Fibroblast of mammary gland (primary cell): ENCODE measurements at regions not wholly inside any gene's neighbourhood (a gene's known extent, or its start where the extent isn't known, plus 50 kb on each side); places are given as distances from the start of the nearest gene placed in this dataset.

Experiments
- DNase-seq: peaks from one replicate; pipeline ENCODE4 v3.0.0-alpha.2; 2010; ENCODE audit warnings: low read depth
- H3K4me3 ChIP-seq: 2 replicates; pipeline ENCODE4 v1.5.1; 2011; ENCODE audit warnings: low read depth, mild to moderate bottlenecking, low read length, moderate library complexity; ENCODE audit not compliant: control insufficient read depth
- CTCF ChIP-seq: conservative IDR thresholded peaks from 2 replicates; pipeline ENCODE4 v1.5.1; 2011; ENCODE audit warnings: low read depth, low read length, inconsistent platforms; ENCODE audit not compliant: control insufficient read depth, insufficient read depth

DNA sequence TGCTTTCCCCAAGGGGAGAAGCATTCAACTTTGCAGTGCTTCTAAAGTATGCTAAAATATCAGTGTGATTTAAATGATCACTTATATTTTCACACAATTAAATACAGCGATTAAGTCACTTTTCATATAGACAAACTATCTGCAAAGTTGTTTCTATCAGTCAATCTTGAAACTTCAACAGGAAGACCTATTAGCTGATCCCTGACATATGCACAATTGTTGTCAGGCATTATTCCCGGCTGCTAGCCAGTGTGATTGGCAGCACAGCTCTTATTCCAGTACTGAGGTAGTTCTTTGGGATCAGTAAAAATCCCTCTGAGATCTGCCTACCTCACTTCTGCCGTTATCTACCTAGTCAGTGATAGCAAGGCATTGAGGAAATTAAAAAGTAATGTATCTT is 629.5 kb downstream of the NR4A2 start:
- no peak overlapping the region for H3K4me3 ChIP-seq
- no peak for DNase-seq
- TF ChIP-seq CTCF = no peak

DNA sequence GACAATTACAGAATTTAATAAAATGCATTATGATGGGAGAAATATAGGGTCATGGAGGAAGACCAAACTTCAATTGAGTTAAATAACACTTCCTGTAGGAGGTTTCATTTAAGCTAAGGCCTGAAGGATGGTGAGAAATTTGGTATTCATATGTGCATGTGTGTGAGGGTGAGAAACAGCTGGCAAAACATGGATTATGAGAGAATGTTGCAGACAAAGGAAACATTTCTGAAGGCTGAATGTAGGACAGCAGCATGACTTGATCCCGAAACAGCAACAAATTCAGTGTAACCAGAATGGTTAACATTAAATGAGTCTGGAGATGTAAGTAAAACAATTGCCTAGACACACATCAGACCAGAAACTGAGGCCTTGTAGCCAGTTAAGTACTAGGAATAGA is 630.8 kb downstream of the NR4A2 start:
- H3K4me3 ChIP-seq = no peak overlapping the region
- no peak for DNase-seq
- TF ChIP-seq CTCF = no peak

GRCh38 chr2:155696571-155696970 is 636.0 kb downstream of the NR4A2 start:
- DNase-seq = no peak

DNA sequence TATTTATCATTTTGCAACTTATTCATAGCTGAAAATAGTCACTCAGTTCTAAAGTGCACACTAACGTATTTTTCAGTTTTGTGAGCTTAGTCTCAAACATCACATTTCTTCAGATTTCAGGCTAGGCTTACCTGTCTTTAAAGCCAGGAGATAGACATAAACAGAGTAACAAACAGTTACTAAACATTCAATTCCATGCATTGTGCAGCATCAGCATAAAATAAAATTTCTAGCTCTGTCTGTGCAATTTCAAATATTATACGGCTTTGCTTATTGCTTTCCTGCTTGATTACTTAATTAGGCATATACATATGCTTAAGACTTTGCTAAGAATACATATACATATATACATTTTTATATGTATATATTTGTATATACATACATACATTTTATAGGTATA is 637.0 kb downstream of the NR4A2 start:
- no peak for DNase-seq
- TF ChIP-seq CTCF = no peak
- no peak overlapping the region for H3K4me3 ChIP-seq

More at GRCh38 chr2:155696571-155696970, 636.0 kb downstream of the NR4A2 start:
- TF ChIP-seq CTCF = no peak
- H3K4me3 ChIP-seq = no peak overlapping the region

- H3K4me3 ChIP-seq = no peak overlapping the region
- TF ChIP-seq CTCF = no peak
- DNase-seq = no peak
Observed at GRCh38 chr2:155692856-155693255, 639.7 kb downstream of the NR4A2 start.

DNA sequence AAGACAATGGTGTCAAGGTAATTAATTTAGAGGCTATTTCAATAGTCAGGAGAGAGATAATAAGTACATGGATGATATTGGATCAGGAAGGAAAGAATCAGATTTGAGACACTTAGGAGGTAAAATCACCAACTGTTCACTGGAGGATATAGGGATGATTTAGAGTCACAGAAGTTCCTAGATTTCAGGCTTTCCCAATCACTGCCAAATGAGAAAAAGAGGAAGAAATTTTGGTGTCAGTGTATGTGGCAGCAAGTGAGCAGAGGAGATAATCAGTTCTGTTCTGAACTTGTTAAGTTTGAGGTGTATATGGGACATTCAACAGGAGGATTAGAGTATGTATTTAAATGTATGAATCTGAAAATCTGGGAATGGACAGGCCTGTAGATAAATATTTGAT is 640.4 kb downstream of the NR4A2 start:
- DNase-seq = no peak
- H3K4me3 ChIP-seq = no peak overlapping the region
- no peak for TF ChIP-seq CTCF

- no peak for DNase-seq
- TF ChIP-seq CTCF = no peak
- H3K4me3 ChIP-seq = no peak overlapping the region
Observed at GRCh38 chr2:155690785-155691184, 641.7 kb downstream of the NR4A2 start.
